ENCODE measurements at regions not wholly inside any gene's neighbourhood (a gene's known extent, or its start where the extent isn't known, plus 50 kb on each side); places are given as distances from the start of the nearest gene placed in this dataset.

DNA sequence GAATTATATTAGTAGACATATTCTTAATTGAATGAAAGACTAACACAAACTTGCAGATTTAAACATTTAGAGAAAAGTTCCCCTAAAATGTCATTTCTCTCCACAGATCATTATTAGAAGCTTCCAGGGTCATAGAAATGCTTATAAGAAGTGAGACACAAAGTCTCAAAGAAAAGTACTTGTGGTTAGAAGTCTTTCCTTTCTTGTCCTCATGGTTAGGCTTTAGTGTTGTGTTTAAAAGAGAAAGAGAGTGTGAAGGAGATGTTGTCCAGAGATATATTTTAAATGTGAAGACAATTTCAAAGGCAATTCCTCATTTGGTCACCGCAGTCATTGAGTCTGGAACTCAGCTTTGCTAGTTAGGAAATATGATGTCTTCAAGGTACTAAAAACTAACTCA, 230.4 kb upstream of the ARPP21 start:
- no peak for TF ChIP-seq POLR2A (IDR thresholded peaks at IDR 0.05; ENCODE audit: extremely low read depth, insufficient read length)
- TF ChIP-seq CTCF (IDR thresholded peaks at IDR 0.05; ENCODE audit: low read depth, low read length), result no peak
- TF ChIP-seq MAX (IDR thresholded peaks at IDR 0.05; ENCODE audit: low read depth, low read length), result no peak
- H3K4me3 ChIP-seq (ENCODE audit: low read depth, low read length), result no peak overlapping the region
- no peak for DNase-seq (ENCODE audit: low read depth)

DNA sequence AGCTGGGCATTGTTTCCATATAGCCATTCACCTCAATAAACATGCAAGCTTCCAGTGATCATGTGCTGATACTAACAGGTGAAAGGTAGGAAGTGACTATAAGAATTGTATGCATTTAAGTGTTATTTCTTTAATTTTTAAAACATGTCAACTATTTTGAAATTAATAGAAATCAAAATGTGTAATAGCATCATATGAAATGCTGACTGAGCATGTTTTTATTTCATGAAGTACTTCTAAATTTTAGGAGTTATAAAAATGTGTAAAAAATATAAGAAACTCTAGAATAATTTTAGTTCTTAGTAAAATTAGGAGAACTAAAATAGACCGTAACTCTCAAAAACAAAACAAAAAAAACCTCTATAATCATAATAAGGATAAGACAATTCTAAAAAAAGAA, 229.3 kb upstream of the ARPP21 start:
- H3K4me3 ChIP-seq (ENCODE audit: low read depth, low read length), result no peak overlapping the region
- no peak for DNase-seq (ENCODE audit: low read depth)
- TF ChIP-seq MAX (IDR thresholded peaks at IDR 0.05; ENCODE audit: low read depth, low read length) (no peak), CTCF (IDR thresholded peaks at IDR 0.05; ENCODE audit: low read depth, low read length) (no peak), MYC (IDR thresholded peaks at IDR 0.05; ENCODE audit: low read depth, low read length) (no peak)

DNA sequence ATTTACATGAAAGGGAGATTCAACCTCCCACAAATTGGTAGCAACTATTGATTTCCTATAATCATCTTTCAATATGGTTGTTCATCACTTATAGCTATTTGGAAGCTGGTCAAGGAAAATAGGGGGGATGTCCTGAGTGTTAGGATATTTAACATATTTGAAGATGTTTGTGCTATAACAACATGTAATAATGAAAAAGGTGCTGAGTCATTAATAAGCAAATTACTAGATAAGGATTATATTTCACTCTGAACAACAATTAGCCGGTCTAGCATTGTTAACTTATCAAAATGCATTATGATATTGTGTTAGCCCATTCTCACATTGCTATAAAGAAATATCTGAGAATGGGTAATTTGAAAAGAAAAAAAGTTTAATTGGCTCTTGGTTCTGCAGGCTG, 225.8 kb upstream of the ARPP21 start:
- no peak for TF ChIP-seq MAX (IDR thresholded peaks at IDR 0.05; ENCODE audit: low read depth, low read length)
- no peak for TF ChIP-seq MYC (IDR thresholded peaks at IDR 0.05; ENCODE audit: low read depth, low read length)
- no peak for TF ChIP-seq POLR2A (IDR thresholded peaks at IDR 0.05; ENCODE audit: extremely low read depth, insufficient read length)
- no peak for TF ChIP-seq CTCF (IDR thresholded peaks at IDR 0.05; ENCODE audit: low read depth, low read length)
- no peak for DNase-seq (ENCODE audit: low read depth)
- H3K4me3 ChIP-seq (ENCODE audit: low read depth, low read length), result no peak overlapping the region

GRCh38 chr3:35417080-35417479, 222.2 kb upstream of the ARPP21 start:
- TF ChIP-seq CTCF (IDR thresholded peaks at IDR 0.05; ENCODE audit: low read depth, low read length), result no peak
- TF ChIP-seq MYC (IDR thresholded peaks at IDR 0.05; ENCODE audit: low read depth, low read length), result no peak
- no peak for TF ChIP-seq POLR2A (IDR thresholded peaks at IDR 0.05; ENCODE audit: extremely low read depth, insufficient read length)
- no peak for TF ChIP-seq MAX (IDR thresholded peaks at IDR 0.05; ENCODE audit: low read depth, low read length)
- H3K4me3 ChIP-seq (ENCODE audit: low read depth, low read length), result no peak overlapping the region

GRCh38 chr3:35422101-35422500, 217.2 kb upstream of the ARPP21 start:
- no peak overlapping the region for H3K4me3 ChIP-seq (ENCODE audit: low read depth, low read length)
- DNase-seq (ENCODE audit: low read depth), result no peak
- TF ChIP-seq POLR2A (IDR thresholded peaks at IDR 0.05; ENCODE audit: extremely low read depth, insufficient read length) (no peak), MYC (IDR thresholded peaks at IDR 0.05; ENCODE audit: low read depth, low read length) (no peak), MAX (IDR thresholded peaks at IDR 0.05; ENCODE audit: low read depth, low read length) (no peak), CTCF (IDR thresholded peaks at IDR 0.05; ENCODE audit: low read depth, low read length) (no peak)

More at GRCh38 chr3:35417080-35417479, 222.2 kb upstream of the ARPP21 start:
- no peak for DNase-seq (ENCODE audit: low read depth)
